HCT116 (cell line): ENCODE measurements at regions not wholly inside any gene's neighbourhood (a gene's known extent, or its start where the extent isn't known, plus 50 kb on each side); places are given as distances from the start of the nearest gene placed in this dataset.

Experiments
- ATAC-seq: fragments of 200-7000 bp; cut with Tn5 transposase; 2 replicates; pipeline ENCODE4 v1.9.1; 2020; ENCODE audit warnings: mild to moderate bottlenecking, moderate library complexity
- BruUV-seq: library from RNA; stranded (reverse); fragments of 400-500 nt; replicated peaks from 2 replicates; lab custom pipeline; 2021; lab: Mats Ljungman, UMichigan
- CTCF ChIA-PET: fragments of 300-600 bp; sonication (Branson Sonifier 250); formaldehyde crosslinking; loops from one replicate; lab custom pipeline; 2021; ENCODE audit warnings: antibody characterized with exemption; lab: Charles Lee
- POLR2A ChIA-PET: fragments of 300-600, 350-600 bp; sonication (Branson Sonifier 250); formaldehyde crosslinking; loops from one replicate; lab custom pipeline; 2021; ENCODE audit warnings: antibody characterized with exemption; lab: Charles Lee
- RAD21 ChIA-PET, 2 experiments: fragments of 300-600 bp; sonication (Branson Sonifier 250); formaldehyde crosslinking; loops; one replicate each; lab custom pipeline; 2023; ENCODE audit warnings: low total read pairs in 2 of 2; ENCODE audit not compliant: uncharacterized antibody in 2 of 2, unreplicated experiment in 2 of 2, low non-redundant PET in 1 of 2; lab: Charles Lee
- DNase-seq: peaks from one replicate; pipeline ENCODE4 v3.0.0-alpha.2; 2010; ENCODE audit warnings: low read depth, low spot score
- H2AFZ ChIP-seq: fragments of 200-600 bp; shearing (Covaris generic), sonication (generic); 2 replicates; pipeline ENCODE4 v1.6.1; 2017; ENCODE audit warnings: low read depth, mixed run types, mixed read lengths, antibody characterized with exemption, low read length; ENCODE audit not compliant: poor library complexity, severe bottlenecking
- H3K27ac ChIP-seq: 2 replicates; pipeline ENCODE4 v1.5.1; 2012; ENCODE audit warnings: low read depth, low read length
- H3K27me3 ChIP-seq: fragments of 200-600 bp; sonication (generic); 2 replicates; pipeline ENCODE4 v1.6.1; 2016; ENCODE audit warnings: mixed run types, low read length, mixed read lengths; ENCODE audit not compliant: insufficient read depth
- H3K36me3 ChIP-seq, 2 experiments: fragments of 200-500 bp in 1 of 2; fragments of 200-600 bp in 1 of 2; sonication (Bioruptor generic) in 1 of 2; sonication (generic) in 1 of 2; 2 replicates each; pipeline versions ENCODE4 v1.5.1 to v1.6.1; 2014 to 2016; ENCODE audit warnings: low read length in 2 of 2, inconsistent platforms in 1 of 2, mixed read lengths in 1 of 2, mixed run types in 1 of 2; ENCODE audit not compliant: insufficient read depth in 2 of 2, control insufficient read depth in 1 of 2
- H3K4me1 ChIP-seq, 2 experiments: fragments of 200-600 bp in 1 of 2; sonication (generic) in 1 of 2; 2 replicates each; pipeline versions ENCODE4 v1.5.1 to v1.6.1; 2012 to 2017; ENCODE audit warnings: low read length in 2 of 2, inconsistent platforms in 1 of 2, mild to moderate bottlenecking in 1 of 2, mixed read lengths in 1 of 2, mixed run types in 1 of 2, moderate library complexity in 1 of 2; ENCODE audit not compliant: insufficient read depth in 2 of 2, control insufficient read depth in 1 of 2
- H3K4me2 ChIP-seq: fragments of 200-600 bp; sonication (generic); 2 replicates; pipeline ENCODE4 v1.6.1; 2017; ENCODE audit warnings: mixed run types, low read length, mixed read lengths
- H3K4me3 ChIP-seq, 2 experiments: fragments of 200-600 bp in 1 of 2; sonication (generic) in 1 of 2; replicated peaks in 1 of 2; 2 replicates each; pipeline ENCODE4 v1.5.1; 2011 to 2016; ENCODE audit warnings: low read length in 2 of 2, control low read depth in 1 of 2, low read depth in 1 of 2, mild to moderate bottlenecking in 1 of 2, mixed read lengths in 1 of 2, mixed run types in 1 of 2
- H3K79me2 ChIP-seq: fragments of 200-600 bp; sonication (generic); 2 replicates; pipeline ENCODE4 v1.6.1; 2017; ENCODE audit warnings: mild to moderate bottlenecking, mixed run types, low read length, moderate library complexity, mixed read lengths; ENCODE audit not compliant: insufficient read depth
- H3K9ac ChIP-seq: fragments of 200-600 bp; sonication (generic); 2 replicates; pipeline ENCODE4 v1.6.1; 2016; ENCODE audit warnings: low read length, mixed read lengths
- H3K9me2 ChIP-seq: fragments of 200-600 bp; sonication (generic), shearing (Covaris generic); 2 replicates; pipeline ENCODE4 v1.6.1; 2017; ENCODE audit warnings: mixed run types, mild to moderate bottlenecking, moderate library complexity; ENCODE audit not compliant: insufficient read depth
- H3K9me3 ChIP-seq, 2 experiments: fragments of 200-500 bp in 1 of 2; fragments of 200-600 bp in 1 of 2; sonication (Bioruptor generic) in 1 of 2; sonication (generic) in 1 of 2; 2 replicates each; pipeline ENCODE4 v1.6.1; 2014 to 2017; ENCODE audit warnings: low read length in 2 of 2, mixed read lengths in 2 of 2, inconsistent platforms in 1 of 2, low read depth in 1 of 2, mild to moderate bottlenecking in 1 of 2, mixed run types in 1 of 2, moderate library complexity in 1 of 2; ENCODE audit not compliant: control insufficient read depth in 1 of 2, insufficient read depth in 1 of 2
- H4K20me1 ChIP-seq: fragments of 200-600 bp; sonication (generic), shearing (Covaris generic); 2 replicates; pipeline ENCODE4 v1.6.1; 2017; ENCODE audit warnings: mixed run types, mild to moderate bottlenecking, moderate library complexity; ENCODE audit not compliant: insufficient read depth
- ATF3 ChIP-seq: IDR thresholded peaks from 2 replicates; pipeline ENCODE4 v1.6.1; 2012
- CBX3 ChIP-seq: IDR thresholded peaks from 2 replicates; pipeline ENCODE4 v1.6.1; 2012; ENCODE audit warnings: low read depth
- CEBPB ChIP-seq: IDR thresholded peaks from 2 replicates; pipeline ENCODE4 v1.6.1; 2012; ENCODE audit warnings: low read depth
- EZH2 ChIP-seq: fragments of 200-600 bp; sonication (generic); IDR thresholded peaks from 2 replicates; pipeline ENCODE4 v1.6.1; 2017; ENCODE audit warnings: antibody characterized with exemption, mixed run types
- POLR2AphosphoS5 ChIP-seq: IDR thresholded peaks from 2 replicates; pipeline ENCODE4 v1.6.1; 2011; ENCODE audit warnings: mild to moderate bottlenecking, low read depth, low read length, moderate library complexity
- SP1 ChIP-seq: IDR thresholded peaks from 2 replicates; pipeline ENCODE4 v1.6.1; 2012; ENCODE audit warnings: low read depth
- SRF ChIP-seq: IDR thresholded peaks from 2 replicates; pipeline ENCODE4 v1.6.1; 2012; ENCODE audit warnings: low read depth
- YY1 ChIP-seq: IDR thresholded peaks from 2 replicates; pipeline ENCODE4 v1.6.1; 2011; ENCODE audit warnings: low read length, low read depth, moderate library complexity, mild to moderate bottlenecking; ENCODE audit not compliant: insufficient replicate concordance; ENCODE audit errors: extremely low read depth
- ZFX ChIP-seq: fragments of 450-650 bp; IDR thresholded peaks from 2 replicates; pipeline ENCODE4 v1.6.1; 2017
- ZNF274 ChIP-seq: fragments of 200-500 bp; sonication (Bioruptor generic); IDR thresholded peaks from 2 replicates; pipeline ENCODE4 v1.6.1; 2014; ENCODE audit warnings: mild to moderate bottlenecking, low read depth, low read length, inconsistent platforms
- intact Hi-C: fragments of 100-400 bp; cut with micrococcal nuclease; formaldehyde crosslinking; loops from 2 replicates; pipeline ENCODE4 v1.10.0; 2022
- TF ChIP-seq, protein P1 (sequence below): IDR thresholded peaks from 2 replicates; pipeline ENCODE4 v1.6.1; 2012; ENCODE audit warnings: low read depth

DNA sequence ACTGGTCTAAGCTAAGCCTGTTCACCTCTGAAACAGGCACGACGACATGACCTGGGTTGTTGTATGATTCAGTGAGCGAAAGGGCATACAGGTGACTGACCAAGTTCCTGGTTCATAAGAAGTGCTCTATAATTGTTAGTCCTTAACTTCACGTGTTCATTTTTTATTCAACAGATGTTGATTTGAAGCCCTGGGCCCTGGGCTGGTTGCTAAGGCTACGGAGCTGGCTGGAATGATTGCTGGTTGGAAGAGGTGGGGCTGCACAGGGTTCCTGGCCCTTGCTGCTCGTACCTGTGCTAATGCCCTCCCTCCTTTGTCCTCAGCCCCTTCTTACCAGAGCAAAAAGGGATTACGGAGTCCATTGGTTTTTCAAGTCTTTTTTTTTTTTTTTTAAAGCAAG, 111.3 kb upstream of the CSF3R start:
- no peaks in the 10 kb centered on the region for H3K9me2 ChIP-seq
- intact Hi-C loops = no loop called here
- no peak overlapping the region for H3K4me2 ChIP-seq
- POLR2A ChIA-PET = no interaction called here
- no peaks in the 10 kb centered on the region for H3K9me3 ChIP-seq
- H3K27me3 ChIP-seq = peaks cover 38% of the 10 kb centered on the region
- RAD21 ChIA-PET = no interaction called here
- no peaks in the 10 kb centered on the region for H3K4me1 ChIP-seq
- BruUV-seq = no TSS peak
- DNase-seq (no peak), ATAC-seq (no peak)
- H3K27ac ChIP-seq = no peak overlapping the region
- H2AFZ ChIP-seq = no peak overlapping the region
- CTCF ChIA-PET = interaction anchor here (1.7 kb wide), 1 partner anchor 18 kb away, joined by 5 read pairs; no protein-coding TSS in a partner anchor
- H3K79me2 ChIP-seq = no peaks in the 10 kb centered on the region
- no peaks in the 10 kb centered on the region for H3K36me3 ChIP-seq
- no peak overlapping the region for H3K9ac ChIP-seq
- TF ChIP-seq ZNF274 (no peak), EZH2 (no peak), SRF (no peak), POLR2AphosphoS5 (no peak), SP1 (no peak), CBX3 (no peak), ATF3 (no peak), CEBPB (no peak), YY1 (no peak), ZFX (no peak)
- TF ChIP-seq, protein P1, sequence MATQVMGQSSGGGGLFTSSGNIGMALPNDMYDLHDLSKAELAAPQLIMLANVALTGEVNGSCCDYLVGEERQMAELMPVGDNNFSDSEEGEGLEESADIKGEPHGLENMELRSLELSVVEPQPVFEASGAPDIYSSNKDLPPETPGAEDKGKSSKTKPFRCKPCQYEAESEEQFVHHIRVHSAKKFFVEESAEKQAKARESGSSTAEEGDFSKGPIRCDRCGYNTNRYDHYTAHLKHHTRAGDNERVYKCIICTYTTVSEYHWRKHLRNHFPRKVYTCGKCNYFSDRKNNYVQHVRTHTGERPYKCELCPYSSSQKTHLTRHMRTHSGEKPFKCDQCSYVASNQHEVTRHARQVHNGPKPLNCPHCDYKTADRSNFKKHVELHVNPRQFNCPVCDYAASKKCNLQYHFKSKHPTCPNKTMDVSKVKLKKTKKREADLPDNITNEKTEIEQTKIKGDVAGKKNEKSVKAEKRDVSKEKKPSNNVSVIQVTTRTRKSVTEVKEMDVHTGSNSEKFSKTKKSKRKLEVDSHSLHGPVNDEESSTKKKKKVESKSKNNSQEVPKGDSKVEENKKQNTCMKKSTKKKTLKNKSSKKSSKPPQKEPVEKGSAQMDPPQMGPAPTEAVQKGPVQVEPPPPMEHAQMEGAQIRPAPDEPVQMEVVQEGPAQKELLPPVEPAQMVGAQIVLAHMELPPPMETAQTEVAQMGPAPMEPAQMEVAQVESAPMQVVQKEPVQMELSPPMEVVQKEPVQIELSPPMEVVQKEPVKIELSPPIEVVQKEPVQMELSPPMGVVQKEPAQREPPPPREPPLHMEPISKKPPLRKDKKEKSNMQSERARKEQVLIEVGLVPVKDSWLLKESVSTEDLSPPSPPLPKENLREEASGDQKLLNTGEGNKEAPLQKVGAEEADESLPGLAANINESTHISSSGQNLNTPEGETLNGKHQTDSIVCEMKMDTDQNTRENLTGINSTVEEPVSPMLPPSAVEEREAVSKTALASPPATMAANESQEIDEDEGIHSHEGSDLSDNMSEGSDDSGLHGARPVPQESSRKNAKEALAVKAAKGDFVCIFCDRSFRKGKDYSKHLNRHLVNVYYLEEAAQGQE = no peak
- no peak overlapping the region for H3K4me3 ChIP-seq
- no peaks in the 10 kb centered on the region for H4K20me1 ChIP-seq
